HepG2 (cell line): ENCODE measurements at regions not wholly inside any gene's neighbourhood (a gene's known extent, or its start where the extent isn't known, plus 50 kb on each side); places are given as distances from the start of the nearest gene placed in this dataset.
A peak's percentile ranks its signal among the peaks of the same experiment; 100 is the strongest.

Experiments used
- ATAC-seq: fragments of 200-7000 bp; cut with Tn5 transposase; 3 replicates; pipeline ENCODE4 v1.9.1; 2020; ENCODE audit warnings: mild to moderate bottlenecking, moderate library complexity
- BruUV-seq: library from RNA; stranded (reverse); fragments of 400-500 nt; replicated peaks from 2 replicates; lab custom pipeline; 2021; lab: Mats Ljungman, UMichigan
- CTCF ChIA-PET: fragments of 300-600 bp; formaldehyde crosslinking; extraction: SDS; loops from one replicate; lab custom pipeline; 2021; ENCODE audit warnings: low total read pairs, inconsistent platforms, low intra/inter-chr PET ratio; lab: Yijun Ruan, JAX
- POLR2A ChIA-PET: fragments of 350-600 bp; sonication (Branson Sonifier 250); formaldehyde crosslinking; loops from one replicate; lab custom pipeline; 2020; ENCODE audit warnings: antibody characterized with exemption, inconsistent platforms; lab: Yijun Ruan, JAX
- DNase-seq: peaks from one replicate; pipeline ENCODE4 v3.0.0-alpha.2; 2015; ENCODE audit warnings: low spot score
- FAIRE-seq: peaks from 3 replicates; lab custom pipeline; 2011; peaks lifted over from hg19 to GRCh38; lab: Jason Lieb, UNC
- H2AFZ ChIP-seq: one replicate; pipeline ENCODE4 v1.6.1; 2011; ENCODE audit warnings: low read length, inconsistent platforms
- H3K27ac ChIP-seq: fragments of 300-600 bp; 3 replicates; pipeline ENCODE4 v1.8.0; 2011; ENCODE audit warnings: mixed run types, mild to moderate bottlenecking, mixed read lengths, low read length, inconsistent platforms; ENCODE audit not compliant: insufficient read depth; ENCODE audit errors: extremely low read length
- H3K27me3 ChIP-seq, 2 experiments: fragments of 200-600 bp in 1 of 2; 2 replicates in 1 of 2; 3 replicates in 1 of 2; pipeline versions ENCODE4 v1.6.0 to v1.8.0; 2011; ENCODE audit warnings: low read length in 2 of 2, mild to moderate bottlenecking in 2 of 2, moderate library complexity in 2 of 2, inconsistent platforms in 1 of 2; ENCODE audit not compliant: insufficient read depth in 2 of 2, control insufficient read depth in 1 of 2
- H3K36me3 ChIP-seq, 2 experiments: fragments of 200-600 bp in 1 of 2; replicated peaks in 1 of 2; 2 replicates in 1 of 2; 3 replicates in 1 of 2; pipeline versions ENCODE4 v1.5.1 to v1.8.0; 2011; ENCODE audit warnings: low read length in 2 of 2, inconsistent platforms in 1 of 2; ENCODE audit not compliant: insufficient read depth in 2 of 2, control insufficient read depth in 1 of 2
- H3K4me1 ChIP-seq: 2 replicates; pipeline ENCODE4 v1.5.1; 2012; ENCODE audit warnings: low read length, inconsistent platforms; ENCODE audit not compliant: insufficient read depth
- H3K4me2 ChIP-seq: 2 replicates; pipeline ENCODE4 v1.6.0; 2011; ENCODE audit warnings: low read depth, low read length, inconsistent platforms
- H3K4me3 ChIP-seq, 3 experiments: fragments of 200-600 bp in 1 of 3; sonication (generic), shearing (Covaris generic) in 1 of 3; replicated peaks in 1 of 3; 2 replicates each; pipeline ENCODE4 v1.5.1; 2011 to 2016; ENCODE audit warnings: low read length in 3 of 3, inconsistent platforms in 2 of 3, low read depth in 2 of 3, mild to moderate bottlenecking in 2 of 3, control low read depth in 1 of 3, mixed read lengths in 1 of 3; ENCODE audit not compliant: insufficient read depth in 1 of 3
- H3K79me2 ChIP-seq: one replicate; pipeline ENCODE4 v1.6.1; 2011; ENCODE audit warnings: low read length, inconsistent platforms; ENCODE audit not compliant: insufficient read depth
- H3K9ac ChIP-seq: 2 replicates; pipeline ENCODE4 v1.6.0; 2011; ENCODE audit warnings: mild to moderate bottlenecking, low read depth, low read length, inconsistent platforms; ENCODE audit not compliant: insufficient read depth
- H3K9me3 ChIP-seq: 2 replicates; pipeline ENCODE4 v1.5.1; 2012; ENCODE audit warnings: mild to moderate bottlenecking, low read length
- H4K20me1 ChIP-seq: 2 replicates; pipeline ENCODE4 v1.6.0; 2011; ENCODE audit warnings: inconsistent platforms, mild to moderate bottlenecking, low read length, moderate library complexity; ENCODE audit not compliant: insufficient read depth
- ARID5B ChIP-seq: IDR thresholded peaks from 2 replicates; pipeline ENCODE4 v1.4.0; 2020; ENCODE audit warnings: mild to moderate bottlenecking, missing genetic modification reagents
- ATF4 ChIP-seq, 2 experiments: fragments of 450-650 bp in 1 of 2; sonication (generic) in 1 of 2; formaldehyde crosslinking; IDR thresholded peaks; 2 replicates each; pipeline versions ENCODE4 v1.5.0 to v1.8.0; 2020 to 2022; ENCODE audit warnings: mild to moderate bottlenecking in 1 of 2, missing genetic modification reagents in 1 of 2
- GATAD2A ChIP-seq: IDR thresholded peaks from 2 replicates; pipeline ENCODE4 v1.6.1; 2016
- MIER3 ChIP-seq: IDR thresholded peaks from 2 replicates; pipeline ENCODE4 v1.6.1; 2016; ENCODE audit warnings: missing compliant biosample characterization, borderline replicate concordance
- NR0B2 ChIP-seq: sonication (generic); formaldehyde crosslinking; IDR thresholded peaks from 2 replicates; pipeline ENCODE4 v1.4.0; 2020; ENCODE audit warnings: mild to moderate bottlenecking, missing genetic modification reagents
- POGZ ChIP-seq: sonication (generic); formaldehyde crosslinking; IDR thresholded peaks from 2 replicates; pipeline ENCODE4 v1.4.0; 2020; ENCODE audit warnings: mild to moderate bottlenecking, missing genetic modification reagents
- RELA ChIP-seq: sonication (generic); formaldehyde crosslinking; IDR thresholded peaks from 2 replicates; pipeline ENCODE4 v1.4.0; 2020; ENCODE audit warnings: missing genetic modification reagents
- SALL1 ChIP-seq: sonication (generic); formaldehyde crosslinking; IDR thresholded peaks from 2 replicates; pipeline ENCODE4 v1.8.0; 2022; ENCODE audit warnings: mild to moderate bottlenecking, missing genetic modification reagents
- SMAD9 ChIP-seq: sonication (generic); formaldehyde crosslinking; IDR thresholded peaks from 2 replicates; pipeline ENCODE4 v1.5.1; 2020; ENCODE audit warnings: mild to moderate bottlenecking, missing genetic modification reagents
- SRSF9 ChIP-seq: fragments of 200-400 bp; formaldehyde crosslinking; IDR thresholded peaks from 2 replicates; pipeline ENCODE4 v1.6.1; 2018; ENCODE audit warnings: borderline replicate concordance, mild to moderate bottlenecking, low read depth, low read length; ENCODE audit not compliant: insufficient read depth, poor library complexity, severe bottlenecking
- TCF7 ChIP-seq: sonication (generic); IDR thresholded peaks from 2 replicates; pipeline ENCODE4 v1.6.1; 2016; ENCODE audit warnings: antibody characterized with exemption, low read depth
- TEAD3 ChIP-seq: optimal IDR thresholded peaks from 2 replicates; pipeline ENCODE3; 2016; ENCODE audit warnings: borderline replicate concordance
- ZNF530 ChIP-seq: sonication (generic); formaldehyde crosslinking; IDR thresholded peaks from 2 replicates; pipeline ENCODE4 v1.5.0; 2020; ENCODE audit warnings: low read depth, mild to moderate bottlenecking, missing genetic modification reagents
- ZNF710 ChIP-seq: sonication (generic); formaldehyde crosslinking; IDR thresholded peaks from 2 replicates; pipeline ENCODE4 v1.5.0; 2020; ENCODE audit warnings: mild to moderate bottlenecking, missing genetic modification reagents, borderline replicate concordance
- WGBS: methylation state at CpG from one replicate; pipeline ENCODE4 v1.1.6; 2017; ENCODE audit warnings: low lambda C conversion rate; 5-methylcytosine and 5-hydroxymethylcytosine counted together
- in situ Hi-C: cut with HindIII; loops from 2 replicates; pipeline ENCODE4 v1.10.0; 2017; ENCODE audit warnings: low pct_unique_long_range_greater_than_20kb; ENCODE audit not compliant: extremely low pct_ligation_motif_present
- intact Hi-C: fragments of 100-400 bp; cut with micrococcal nuclease; formaldehyde crosslinking; loops from one replicate; pipeline ENCODE4 v1.10.0; 2022; ENCODE audit not compliant: unreplicated experiment
- TF ChIP-seq, protein P1 (sequence below): sonication (generic); formaldehyde crosslinking; IDR thresholded peaks from 2 replicates; pipeline ENCODE4 v1.4.0; 2020; ENCODE audit warnings: missing genetic modification reagents, borderline replicate concordance

DNA sequence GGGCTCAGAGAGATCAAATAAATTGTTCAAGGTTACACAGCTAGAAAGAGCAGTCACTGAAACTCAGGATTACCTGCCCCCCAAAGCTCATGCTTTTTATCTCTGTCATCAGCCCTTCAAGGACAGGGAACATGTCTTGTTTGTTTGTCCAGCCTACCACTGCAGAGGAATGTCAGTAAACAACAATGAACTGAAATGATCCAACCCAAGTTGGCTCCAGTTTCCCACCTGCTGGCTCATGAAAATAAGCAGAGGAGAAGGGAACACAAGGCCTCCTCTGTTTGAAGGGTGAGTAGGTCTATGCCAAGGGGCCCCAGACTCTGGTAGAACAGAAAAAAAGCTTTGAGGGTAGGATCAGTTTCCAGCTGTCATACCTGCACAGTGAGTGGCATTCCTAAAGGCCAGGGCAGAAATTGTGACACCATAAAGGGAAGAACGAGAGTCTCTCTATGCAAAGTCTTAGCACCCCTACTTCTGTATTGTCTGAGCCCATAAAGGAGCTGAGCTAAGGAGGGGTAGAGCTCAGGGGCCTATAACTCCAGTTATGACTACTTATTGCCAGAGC, 115.2 kb downstream of the TRIM36 start:
- ATAC-seq (peak; percentile 87), DNase-seq (peak; percentile 71), FAIRE-seq (no peak)
- H3K79me2 ChIP-seq, result no peaks in the 10 kb centered on the region
- H3K9ac ChIP-seq, result no peak overlapping the region
- intact Hi-C loops (no loop called here), in situ Hi-C loops (loop anchor here (25.0 kb wide), 2 partner anchors 267 to 1442 kb away; no protein-coding TSS in a partner anchor)
- no peaks in the 10 kb centered on the region; a peak in 1 of 5 replicates for H3K27me3 ChIP-seq
- peak overlapping the region; percentile 31 for H3K4me2 ChIP-seq
- H3K9me3 ChIP-seq, result no peaks in the 10 kb centered on the region
- 0% methylated on average over 1 of the region's 1 CpG for WGBS
- CTCF ChIA-PET, result no interaction called here
- no peaks in the 10 kb centered on the region for H4K20me1 ChIP-seq
- no peak overlapping the region for H2AFZ ChIP-seq
- POLR2A ChIA-PET, result interaction anchor here (1.0 to 2.3 kb wide), 2 partner anchors 14 to 38 kb away, joined by 3 to 26 read pairs; no protein-coding TSS in a partner anchor
- no TSS peak for BruUV-seq
- H3K4me1 ChIP-seq, result peaks cover 23% of the 10 kb centered on the region
- H3K27ac ChIP-seq, result no peak overlapping the region
- no peak overlapping the region for H3K4me3 ChIP-seq
- no peaks in the 10 kb centered on the region for H3K36me3 ChIP-seq
- TF ChIP-seq SALL1 (CRISPR knock-in tag), result peak; percentile 19; the same call in 1 of the 2 replicates
- TF ChIP-seq RELA (CRISPR knock-in tag), result no peak
- TF ChIP-seq TEAD3 (CRISPR knock-in tag), result peak; percentile 41
- no peak for TF ChIP-seq SMAD9 (CRISPR knock-in tag)
- peak in 1 of 2 experiments; percentile 38; a peak in 1 of 4 replicates for TF ChIP-seq ATF4 (CRISPR knock-in tag; IDR thresholded peaks at IDR 0.05)
- TF ChIP-seq MIER3 (CRISPR knock-in tag), result no peak
- TF ChIP-seq, protein P1, sequence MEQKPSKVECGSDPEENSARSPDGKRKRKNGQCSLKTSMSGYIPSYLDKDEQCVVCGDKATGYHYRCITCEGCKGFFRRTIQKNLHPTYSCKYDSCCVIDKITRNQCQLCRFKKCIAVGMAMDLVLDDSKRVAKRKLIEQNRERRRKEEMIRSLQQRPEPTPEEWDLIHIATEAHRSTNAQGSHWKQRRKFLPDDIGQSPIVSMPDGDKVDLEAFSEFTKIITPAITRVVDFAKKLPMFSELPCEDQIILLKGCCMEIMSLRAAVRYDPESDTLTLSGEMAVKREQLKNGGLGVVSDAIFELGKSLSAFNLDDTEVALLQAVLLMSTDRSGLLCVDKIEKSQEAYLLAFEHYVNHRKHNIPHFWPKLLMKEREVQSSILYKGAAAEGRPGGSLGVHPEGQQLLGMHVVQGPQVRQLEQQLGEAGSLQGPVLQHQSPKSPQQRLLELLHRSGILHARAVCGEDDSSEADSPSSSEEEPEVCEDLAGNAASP (CRISPR knock-in tag), result peak; percentile 33; the same call in 1 of the 2 replicates
- peak; percentile 48; the same call in 1 of the 2 replicates for TF ChIP-seq TCF7
- peak; percentile 80 for TF ChIP-seq ARID5B
- 0 out of 2 replicates have a peak, but pooled peaks have one; percentile 14 for TF ChIP-seq POGZ (CRISPR knock-in tag)
- no peak for TF ChIP-seq NR0B2 (CRISPR knock-in tag)
- TF ChIP-seq SRSF9, result no peak
- TF ChIP-seq GATAD2A (CRISPR knock-in tag), result peak; percentile 78
- no peak for TF ChIP-seq ZNF710
- TF ChIP-seq ZNF530 (CRISPR knock-in tag), result no peak
